Osteocyte (in vitro differentiated cells): ENCODE measurements at regions not wholly inside any gene's neighbourhood (a gene's known extent, or its start where the extent isn't known, plus 50 kb on each side); places are given as distances from the start of the nearest gene placed in this dataset.

Experiments
- DNase-seq: peaks from one replicate; pipeline ENCODE4 v3.0.0; 2021; ENCODE audit warnings: mixed read lengths; ENCODE audit not compliant: unreplicated experiment; ENCODE audit errors: extremely low spot score
- H3K27ac Mint-ChIP-seq: one replicate; pipeline ENCODE4 v1.8.0; 2021; ENCODE audit warnings: mild to moderate bottlenecking, mixed read lengths; ENCODE audit not compliant: unreplicated experiment
- H3K27me3 Mint-ChIP-seq: one replicate; pipeline ENCODE4 v1.8.0; 2021; ENCODE audit warnings: mixed read lengths; ENCODE audit not compliant: unreplicated experiment
- H3K36me3 Mint-ChIP-seq: one replicate; pipeline ENCODE4 v1.8.0; 2021; ENCODE audit warnings: mixed read lengths; ENCODE audit not compliant: unreplicated experiment
- H3K4me1 Mint-ChIP-seq: one replicate; pipeline ENCODE4 v1.8.0; 2021; ENCODE audit warnings: mixed read lengths; ENCODE audit not compliant: unreplicated experiment
- H3K4me3 Mint-ChIP-seq: one replicate; pipeline ENCODE4 v1.8.0; 2021; ENCODE audit warnings: mild to moderate bottlenecking, moderate library complexity, mixed read lengths; ENCODE audit not compliant: unreplicated experiment
- H3K9me3 Mint-ChIP-seq: one replicate; pipeline ENCODE4 v1.8.0; 2021; ENCODE audit warnings: mixed read lengths; ENCODE audit not compliant: unreplicated experiment
- CTCF ChIP-seq: fragments of 200-600 bp; sonication (generic); IDR thresholded peaks from 2 replicates; pipeline ENCODE4 v1.5.0; 2021; ENCODE audit warnings: antibody characterized with exemption, mild to moderate bottlenecking, moderate library complexity

- DNase-seq, result peak; percentile 23
- no peaks in the 10 kb centered on the region for H3K9me3 Mint-ChIP-seq
- H3K36me3 Mint-ChIP-seq, result no peaks in the 10 kb centered on the region
- no peak overlapping the region for H3K4me3 Mint-ChIP-seq
- H3K4me1 Mint-ChIP-seq, result peaks cover 45% of the 10 kb centered on the region
- H3K27ac Mint-ChIP-seq, result no peak overlapping the region
- no peaks in the 10 kb centered on the region for H3K27me3 Mint-ChIP-seq
- no peak for TF ChIP-seq CTCF
Measured at GRCh38 chr3:44100298-44100695, 141.4 kb upstream of the TOPAZ1 start.

GRCh38 chr3:44104043-44104442 is 137.6 kb upstream of the TOPAZ1 start:
- Mint-ChIP-seq H3K4me3 (no peak overlapping the region), H3K27me3 (no peaks in the 10 kb centered on the region), H3K4me1 (peaks cover 44% of the 10 kb centered on the region), H3K27ac (peak overlapping the region; percentile 75), H3K9me3 (no peaks in the 10 kb centered on the region), H3K36me3 (peaks cover 1% of the 10 kb centered on the region)
- DNase-seq, result peak; percentile 56
- no peak for TF ChIP-seq CTCF

- no peaks in the 10 kb centered on the region for H3K27me3 Mint-ChIP-seq
- TF ChIP-seq CTCF, result no peak
Measured at GRCh38 chr3:44104668-44105321, 136.9 kb upstream of the TOPAZ1 start.

DNA sequence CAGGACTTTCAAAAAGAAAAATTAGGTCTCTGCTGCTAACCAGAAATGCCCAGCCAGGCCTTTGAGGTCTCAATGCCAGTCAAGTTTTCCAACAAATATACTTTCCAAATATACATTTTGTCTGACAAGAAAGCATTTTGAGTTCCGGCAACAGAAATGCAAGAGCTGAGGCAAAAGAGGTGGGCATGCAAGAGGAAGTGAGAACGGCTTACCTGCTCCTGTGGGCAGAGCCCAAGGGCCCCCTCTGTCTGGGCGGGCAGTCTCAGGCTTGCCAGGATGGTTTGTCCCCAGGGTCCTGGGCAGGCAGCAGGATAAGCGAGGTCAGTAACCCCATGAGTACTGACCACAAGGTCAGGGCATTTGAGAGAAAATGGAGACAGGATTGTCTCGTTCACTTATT is 136.1 kb upstream of the TOPAZ1 start:
- no peak overlapping the region for H3K4me3 Mint-ChIP-seq
- H3K27ac Mint-ChIP-seq, result no peak overlapping the region
- peaks cover 47% of the 10 kb centered on the region for H3K4me1 Mint-ChIP-seq
- H3K27me3 Mint-ChIP-seq, result no peaks in the 10 kb centered on the region
- DNase-seq, result peak; percentile 34
- H3K36me3 Mint-ChIP-seq, result peaks cover 1% of the 10 kb centered on the region
- TF ChIP-seq CTCF, result no peak
- no peaks in the 10 kb centered on the region for H3K9me3 Mint-ChIP-seq

More at GRCh38 chr3:44104668-44105321, 136.9 kb upstream of the TOPAZ1 start:
- no peak overlapping the region for H3K4me3 Mint-ChIP-seq
- H3K4me1 Mint-ChIP-seq, result peaks cover 44% of the 10 kb centered on the region
- DNase-seq, result peak; percentile 42
- H3K36me3 Mint-ChIP-seq, result peaks cover 1% of the 10 kb centered on the region
- H3K9me3 Mint-ChIP-seq, result no peaks in the 10 kb centered on the region
- peak overlapping the region; percentile 75 for H3K27ac Mint-ChIP-seq

- Mint-ChIP-seq H3K27ac (no peak overlapping the region), H3K36me3 (peaks cover 6% of the 10 kb centered on the region), H3K27me3 (no peaks in the 10 kb centered on the region), H3K4me1 (peaks cover 41% of the 10 kb centered on the region), H3K4me3 (no peak overlapping the region), H3K9me3 (no peaks in the 10 kb centered on the region)
- DNase-seq, result peak; percentile 8
- TF ChIP-seq CTCF, result no peak
Measured at GRCh38 chr3:44106756-44107155, 134.9 kb upstream of the TOPAZ1 start.
